ENCODE measurements at regions not wholly inside any gene's neighbourhood (a gene's known extent, or its start where the extent isn't known, plus 50 kb on each side); places are given as distances from the start of the nearest gene placed in this dataset.

DNA sequence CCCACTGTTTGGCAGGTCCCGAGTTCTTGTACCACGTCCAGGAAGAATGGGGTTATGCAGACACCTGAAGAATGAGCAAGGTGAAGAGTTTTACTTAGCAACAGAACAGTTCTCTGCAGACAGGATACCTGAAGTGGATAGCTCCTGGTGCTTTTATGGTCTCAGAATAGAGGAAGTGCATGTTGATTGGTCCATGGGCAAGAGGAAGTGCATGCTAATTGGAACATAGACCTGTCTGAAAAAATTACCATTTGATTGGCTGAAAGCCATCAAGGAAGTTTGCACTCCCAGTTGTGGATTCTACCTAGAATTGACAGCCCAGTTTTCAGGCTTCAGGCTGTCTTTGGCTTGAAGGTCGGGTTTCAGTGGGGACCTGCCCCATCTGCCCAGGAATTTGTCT is 887.5 kb downstream of the FAT4 start:
- H3K79me2 ChIP-seq (ENCODE audit: control insufficient read depth, insufficient read depth, low read length), result no peaks in the 10 kb centered on the region
- H3K27ac ChIP-seq (ENCODE audit: low read length in 2 of 2), result no peak overlapping the region
- ATAC-seq (ENCODE audit: low read depth) (no peak), DNase-seq (no peak)
- POLR2A ChIA-PET, result no interaction called here
- no peaks in the 10 kb centered on the region for H3K4me1 ChIP-seq (ENCODE audit: control insufficient read depth in 2 of 2, insufficient read depth in 2 of 2, low read length in 2 of 2)
- no peak overlapping the region for H3K9ac ChIP-seq (ENCODE audit: low read length)
- no peaks in the 10 kb centered on the region for H4K20me1 ChIP-seq (ENCODE audit: control insufficient read depth, insufficient read depth, low read length, poor library complexity, severe bottlenecking)
- peaks cover 5% of the 10 kb centered on the region for H3K9me3 Mint-ChIP-seq (ENCODE audit: insufficient read depth)
- H3K9me3 ChIP-seq (ENCODE audit: control extremely low read depth in 1 of 3, control insufficient read depth in 2 of 3, insufficient read depth in 1 of 3, low read length in 2 of 3), result peaks cover 0 to 18% (median 2%) of the 10 kb centered on the region in 3 donors
- no peak overlapping the region for H3K4me2 ChIP-seq (replicated peaks; ENCODE audit: low read depth, low read length, poor library complexity, severe bottlenecking)
- 88% methylated on average over 3 of the region's 3 CpGs for WGBS (ENCODE audit: insufficient coverage)
- H3K27ac Mint-ChIP-seq, result no peak overlapping the region
- no peaks in the 10 kb centered on the region for H3K27me3 Mint-ChIP-seq
- H3K27me3 ChIP-seq (replicated peaks in 1 of 4; ENCODE audit: control extremely low read depth in 1 of 4, control insufficient read depth in 3 of 4, insufficient read depth in 4 of 4, low read length in 3 of 4), result no peaks in the 10 kb centered on the region
- H3K4me3 ChIP-seq (ENCODE audit: control extremely low read depth in 1 of 5, extremely low read depth in 1 of 5, insufficient read depth in 1 of 5, low read depth in 2 of 5, low read length in 4 of 5), result no peak overlapping the region
- CTCF ChIA-PET, result no interaction called here
- TF ChIP-seq, protein P1, sequence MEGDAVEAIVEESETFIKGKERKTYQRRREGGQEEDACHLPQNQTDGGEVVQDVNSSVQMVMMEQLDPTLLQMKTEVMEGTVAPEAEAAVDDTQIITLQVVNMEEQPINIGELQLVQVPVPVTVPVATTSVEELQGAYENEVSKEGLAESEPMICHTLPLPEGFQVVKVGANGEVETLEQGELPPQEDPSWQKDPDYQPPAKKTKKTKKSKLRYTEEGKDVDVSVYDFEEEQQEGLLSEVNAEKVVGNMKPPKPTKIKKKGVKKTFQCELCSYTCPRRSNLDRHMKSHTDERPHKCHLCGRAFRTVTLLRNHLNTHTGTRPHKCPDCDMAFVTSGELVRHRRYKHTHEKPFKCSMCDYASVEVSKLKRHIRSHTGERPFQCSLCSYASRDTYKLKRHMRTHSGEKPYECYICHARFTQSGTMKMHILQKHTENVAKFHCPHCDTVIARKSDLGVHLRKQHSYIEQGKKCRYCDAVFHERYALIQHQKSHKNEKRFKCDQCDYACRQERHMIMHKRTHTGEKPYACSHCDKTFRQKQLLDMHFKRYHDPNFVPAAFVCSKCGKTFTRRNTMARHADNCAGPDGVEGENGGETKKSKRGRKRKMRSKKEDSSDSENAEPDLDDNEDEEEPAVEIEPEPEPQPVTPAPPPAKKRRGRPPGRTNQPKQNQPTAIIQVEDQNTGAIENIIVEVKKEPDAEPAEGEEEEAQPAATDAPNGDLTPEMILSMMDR (IDR thresholded peaks at IDR 0.05), result no peak
- TF ChIP-seq EZH2 (IDR thresholded peaks at IDR 0.05; ENCODE audit: borderline replicate concordance, insufficient read depth, low read depth, low read length, poor library complexity, severe bottlenecking), result no peak
- intact Hi-C loops (cut with micrococcal nuclease), result no loop called here
- H3K4me1 Mint-ChIP-seq, result no peaks in the 10 kb centered on the region
- H3K4me3 Mint-ChIP-seq, result no peak overlapping the region
- no peak overlapping the region for H2AFZ ChIP-seq (ENCODE audit: insufficient read depth, low read depth, low read length, poor library complexity, severe bottlenecking)
- H3K36me3 ChIP-seq (replicated peaks in 1 of 2; ENCODE audit: control extremely low read depth in 1 of 2, control insufficient read depth in 1 of 2, extremely low read depth in 1 of 2, insufficient read depth in 2 of 2, low read length in 1 of 2), result no peaks in the 10 kb centered on the region

DNA sequence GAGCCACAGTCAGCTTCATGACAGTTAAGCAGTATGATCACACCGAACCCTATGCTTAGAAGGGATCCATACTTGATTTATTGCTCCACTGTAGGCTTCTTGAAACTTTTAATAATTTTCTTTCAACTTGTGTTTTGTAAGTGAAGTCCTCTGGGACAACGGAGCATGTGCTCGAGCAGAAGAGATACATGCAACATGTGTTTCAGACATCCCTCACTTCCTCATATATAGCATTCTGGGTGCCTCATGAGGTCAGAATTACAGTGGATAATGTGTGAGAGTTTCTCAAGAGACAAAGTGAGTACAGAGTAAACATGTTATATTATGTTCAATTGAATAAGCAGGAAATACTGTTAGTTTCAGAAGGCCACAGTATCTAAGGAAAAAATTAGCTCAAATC is 893.2 kb downstream of the FAT4 start:
- H2AFZ ChIP-seq (ENCODE audit: insufficient read depth, low read depth, low read length, poor library complexity, severe bottlenecking), result no peak overlapping the region

More for the DNA sequence above, 893.2 kb downstream of the FAT4 start:
- Histone ChIP-seq H3K27me3 (replicated peaks in 1 of 4; ENCODE audit: control extremely low read depth in 1 of 4, control insufficient read depth in 3 of 4, insufficient read depth in 4 of 4, low read length in 3 of 4) (no peaks in the 10 kb centered on the region), H3K79me2 (ENCODE audit: control insufficient read depth, insufficient read depth, low read length) (no peaks in the 10 kb centered on the region), H4K20me1 (ENCODE audit: control insufficient read depth, insufficient read depth, low read length, poor library complexity, severe bottlenecking) (no peaks in the 10 kb centered on the region), H3K9me3 (ENCODE audit: control extremely low read depth in 1 of 3, control insufficient read depth in 2 of 3, insufficient read depth in 1 of 3, low read length in 2 of 3) (no peaks in the 10 kb centered on the region), H3K4me1 (ENCODE audit: control insufficient read depth in 2 of 2, insufficient read depth in 2 of 2, low read length in 2 of 2) (no peaks in the 10 kb centered on the region), H3K9ac (ENCODE audit: low read length) (no peak overlapping the region), H3K4me2 (replicated peaks; ENCODE audit: low read depth, low read length, poor library complexity, severe bottlenecking) (no peak overlapping the region), H3K36me3 (replicated peaks in 1 of 2; ENCODE audit: control extremely low read depth in 1 of 2, control insufficient read depth in 1 of 2, extremely low read depth in 1 of 2, insufficient read depth in 2 of 2, low read length in 1 of 2) (no peaks in the 10 kb centered on the region), H3K27ac (ENCODE audit: low read length in 2 of 2) (no peak overlapping the region), H3K4me3 (ENCODE audit: control extremely low read depth in 1 of 5, extremely low read depth in 1 of 5, insufficient read depth in 1 of 5, low read depth in 2 of 5, low read length in 4 of 5) (no peak overlapping the region)
- no peak for ATAC-seq (ENCODE audit: low read depth)
- no peaks in the 10 kb centered on the region for H3K27me3 Mint-ChIP-seq
- ChIA-PET CTCF (no interaction called here), POLR2A (no interaction called here)
- no CpG with 5 or more reads among the region's 3 CpGs for WGBS (ENCODE audit: insufficient coverage)
- no peaks in the 10 kb centered on the region for H3K4me1 Mint-ChIP-seq
- intact Hi-C loops (cut with micrococcal nuclease), result no loop called here
- no peak overlapping the region for H3K27ac Mint-ChIP-seq
- DNase-seq, result no peak
- no peak overlapping the region for H3K4me3 Mint-ChIP-seq
- TF ChIP-seq, protein P1 (IDR thresholded peaks at IDR 0.05), result no peak
- TF ChIP-seq EZH2 (IDR thresholded peaks at IDR 0.05; ENCODE audit: borderline replicate concordance, insufficient read depth, low read depth, low read length, poor library complexity, severe bottlenecking), result no peak
- H3K9me3 Mint-ChIP-seq (ENCODE audit: insufficient read depth), result peaks cover 3% of the 10 kb centered on the region

Measured in B cell (primary cell).